ENCODE measurements at regions not wholly inside any gene's neighbourhood (a gene's known extent, or its start where the extent isn't known, plus 50 kb on each side); places are given as distances from the start of the nearest gene placed in this dataset.
"Not testable (repeated sequence)": the region's sequence is repeated elsewhere in the genome, so short reads cannot be mapped to it uniquely, and the experiment has no call there.

DNA sequence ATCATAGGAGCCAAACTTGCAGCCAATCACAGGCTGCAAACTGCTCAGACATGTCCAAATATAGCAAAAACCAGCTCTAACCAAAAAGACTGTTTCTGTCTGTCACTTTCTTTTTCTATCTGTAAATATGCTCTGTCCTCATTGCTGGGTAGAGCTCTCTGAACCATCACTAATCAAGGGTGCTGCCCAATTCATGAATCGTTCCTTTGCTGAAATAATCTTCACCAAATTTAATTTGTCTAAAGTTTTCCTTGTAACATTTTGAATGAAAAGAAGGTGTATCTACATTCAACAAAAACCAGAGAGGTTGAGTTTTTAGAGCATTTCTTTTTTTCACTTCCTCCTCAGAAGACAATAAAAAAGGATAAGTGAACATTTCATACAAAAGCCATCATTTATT is 1221.7 kb upstream of the ADGRL2 start:
- TF ChIP-seq, protein P1, sequence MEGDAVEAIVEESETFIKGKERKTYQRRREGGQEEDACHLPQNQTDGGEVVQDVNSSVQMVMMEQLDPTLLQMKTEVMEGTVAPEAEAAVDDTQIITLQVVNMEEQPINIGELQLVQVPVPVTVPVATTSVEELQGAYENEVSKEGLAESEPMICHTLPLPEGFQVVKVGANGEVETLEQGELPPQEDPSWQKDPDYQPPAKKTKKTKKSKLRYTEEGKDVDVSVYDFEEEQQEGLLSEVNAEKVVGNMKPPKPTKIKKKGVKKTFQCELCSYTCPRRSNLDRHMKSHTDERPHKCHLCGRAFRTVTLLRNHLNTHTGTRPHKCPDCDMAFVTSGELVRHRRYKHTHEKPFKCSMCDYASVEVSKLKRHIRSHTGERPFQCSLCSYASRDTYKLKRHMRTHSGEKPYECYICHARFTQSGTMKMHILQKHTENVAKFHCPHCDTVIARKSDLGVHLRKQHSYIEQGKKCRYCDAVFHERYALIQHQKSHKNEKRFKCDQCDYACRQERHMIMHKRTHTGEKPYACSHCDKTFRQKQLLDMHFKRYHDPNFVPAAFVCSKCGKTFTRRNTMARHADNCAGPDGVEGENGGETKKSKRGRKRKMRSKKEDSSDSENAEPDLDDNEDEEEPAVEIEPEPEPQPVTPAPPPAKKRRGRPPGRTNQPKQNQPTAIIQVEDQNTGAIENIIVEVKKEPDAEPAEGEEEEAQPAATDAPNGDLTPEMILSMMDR (conservative IDR thresholded peaks at IDR 0.05; ENCODE audit: low read depth, low read length) = no peak
- DNase-seq (ENCODE audit: low read depth) = no peak
- no peak overlapping the region for H3K4me3 ChIP-seq (ENCODE audit: low read length)

DNA sequence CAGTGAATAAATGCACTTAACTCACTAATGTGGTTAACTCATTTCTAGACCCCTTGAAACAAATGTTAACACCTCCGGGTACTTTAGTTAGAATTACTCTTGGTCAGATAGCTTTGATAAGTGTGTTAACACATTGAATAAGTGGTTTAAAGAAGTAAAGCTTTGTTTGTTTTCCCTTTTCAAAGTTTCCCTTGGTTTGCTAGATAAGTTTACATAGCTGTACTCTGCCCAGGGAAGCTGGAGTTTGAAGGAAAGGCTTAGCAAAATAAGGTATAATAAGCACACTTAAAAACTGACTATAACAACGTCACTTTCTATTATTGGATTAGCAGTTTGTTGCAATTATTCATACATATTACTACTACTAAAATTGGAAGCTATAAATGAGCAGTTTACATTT is 1233.9 kb upstream of the ADGRL2 start:
- TF ChIP-seq, protein P1 (conservative IDR thresholded peaks at IDR 0.05; ENCODE audit: low read depth, low read length) = no peak
- no peak for DNase-seq (ENCODE audit: low read depth)
- no peak overlapping the region for H3K4me3 ChIP-seq (ENCODE audit: low read length)

DNA sequence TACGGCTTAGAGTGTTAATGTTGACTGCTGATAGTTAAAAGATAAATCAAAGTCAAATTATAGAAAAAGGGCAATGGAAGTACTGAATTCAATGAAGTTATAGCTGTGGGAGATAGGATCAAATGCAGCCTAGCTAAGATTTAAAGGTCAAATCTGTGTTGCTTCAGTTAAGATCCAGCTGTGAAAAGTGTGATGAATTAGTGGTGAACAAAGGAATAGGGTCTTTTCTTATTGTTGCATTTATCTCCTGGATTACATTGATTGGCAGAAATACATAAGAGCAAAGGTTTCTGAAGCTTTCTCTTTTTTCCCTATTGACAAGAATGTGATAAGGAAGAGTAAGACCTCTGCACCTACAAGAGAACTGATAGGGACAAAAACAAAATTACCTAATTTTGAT is 1234.6 kb upstream of the ADGRL2 start:
- no peak for DNase-seq (ENCODE audit: low read depth)
- no peak overlapping the region for H3K4me3 ChIP-seq (ENCODE audit: low read length)
- TF ChIP-seq, protein P1 (conservative IDR thresholded peaks at IDR 0.05; ENCODE audit: low read depth, low read length) = no peak

DNA sequence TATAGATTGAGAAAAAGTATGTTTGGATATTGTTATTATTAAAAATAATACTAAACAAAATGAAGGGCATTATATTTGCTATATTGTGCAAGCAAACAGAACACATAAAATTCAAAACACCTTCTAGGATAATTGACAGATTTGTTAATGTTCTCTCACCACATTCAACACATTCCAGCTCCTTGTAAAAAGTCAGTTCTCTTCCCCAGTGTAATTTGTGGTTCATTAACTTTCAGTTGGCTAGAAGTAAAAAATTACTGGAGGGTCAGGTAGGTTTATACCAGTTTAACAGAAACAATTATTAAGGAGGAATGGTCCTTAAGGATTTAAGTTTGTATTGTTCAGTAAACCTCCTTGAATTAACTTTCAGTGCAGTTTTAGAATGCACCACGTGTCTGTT is 1235.3 kb upstream of the ADGRL2 start:
- DNase-seq (ENCODE audit: low read depth) = no peak
- no peak overlapping the region for H3K4me3 ChIP-seq (ENCODE audit: low read length)
- TF ChIP-seq, protein P1 (conservative IDR thresholded peaks at IDR 0.05; ENCODE audit: low read depth, low read length) = no peak

DNA sequence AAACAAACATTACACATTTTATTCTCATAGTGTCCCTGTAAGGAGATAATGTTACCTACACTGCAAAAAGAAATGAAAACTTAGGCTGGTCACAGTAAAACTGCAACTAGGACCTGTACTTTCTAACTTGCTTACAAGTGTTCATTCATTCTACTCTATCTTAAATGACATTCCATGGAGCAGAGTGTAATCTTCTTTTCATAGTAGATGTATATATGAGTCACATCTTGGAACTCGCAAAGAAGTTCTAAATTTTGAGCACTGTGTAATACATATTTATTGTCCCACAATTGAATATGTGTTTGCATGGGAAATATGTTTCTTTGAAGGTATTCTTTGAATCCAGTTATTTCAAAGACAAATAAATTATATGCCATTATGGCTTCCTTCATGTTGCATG is 1258.5 kb upstream of the ADGRL2 start:
- H3K4me3 ChIP-seq (ENCODE audit: low read length) = no peak overlapping the region
- TF ChIP-seq, protein P1 (conservative IDR thresholded peaks at IDR 0.05; ENCODE audit: low read depth, low read length) = no peak
- DNase-seq (ENCODE audit: low read depth) = no peak

GRCh38 chr1:80540596-80540995 is 1260.1 kb upstream of the ADGRL2 start:
- no peak for DNase-seq (ENCODE audit: low read depth)
- no peak overlapping the region for H3K4me3 ChIP-seq (ENCODE audit: low read length)
- TF ChIP-seq, protein P1 (conservative IDR thresholded peaks at IDR 0.05; ENCODE audit: low read depth, low read length) = no peak

GRCh38 chr1:80540149-80540548 is 1260.6 kb upstream of the ADGRL2 start:
- TF ChIP-seq, protein P1 (conservative IDR thresholded peaks at IDR 0.05; ENCODE audit: low read depth, low read length) = no peak
- DNase-seq (ENCODE audit: low read depth) = no peak
- no peak overlapping the region for H3K4me3 ChIP-seq (ENCODE audit: low read length)

- DNase-seq (ENCODE audit: low read depth) = not testable (repeated sequence)
These were observed 1261.4 kb upstream of the ADGRL2 start for GRCh38 chr1:80539298-80539697.

More at GRCh38 chr1:80539298-80539697, 1261.4 kb upstream of the ADGRL2 start:
- H3K4me3 ChIP-seq (ENCODE audit: low read length) = not testable (repeated sequence)
